ENCODE measurements at regions not wholly inside any gene's neighbourhood (a gene's known extent, or its start where the extent isn't known, plus 50 kb on each side); places are given as distances from the start of the nearest gene placed in this dataset.

DNA sequence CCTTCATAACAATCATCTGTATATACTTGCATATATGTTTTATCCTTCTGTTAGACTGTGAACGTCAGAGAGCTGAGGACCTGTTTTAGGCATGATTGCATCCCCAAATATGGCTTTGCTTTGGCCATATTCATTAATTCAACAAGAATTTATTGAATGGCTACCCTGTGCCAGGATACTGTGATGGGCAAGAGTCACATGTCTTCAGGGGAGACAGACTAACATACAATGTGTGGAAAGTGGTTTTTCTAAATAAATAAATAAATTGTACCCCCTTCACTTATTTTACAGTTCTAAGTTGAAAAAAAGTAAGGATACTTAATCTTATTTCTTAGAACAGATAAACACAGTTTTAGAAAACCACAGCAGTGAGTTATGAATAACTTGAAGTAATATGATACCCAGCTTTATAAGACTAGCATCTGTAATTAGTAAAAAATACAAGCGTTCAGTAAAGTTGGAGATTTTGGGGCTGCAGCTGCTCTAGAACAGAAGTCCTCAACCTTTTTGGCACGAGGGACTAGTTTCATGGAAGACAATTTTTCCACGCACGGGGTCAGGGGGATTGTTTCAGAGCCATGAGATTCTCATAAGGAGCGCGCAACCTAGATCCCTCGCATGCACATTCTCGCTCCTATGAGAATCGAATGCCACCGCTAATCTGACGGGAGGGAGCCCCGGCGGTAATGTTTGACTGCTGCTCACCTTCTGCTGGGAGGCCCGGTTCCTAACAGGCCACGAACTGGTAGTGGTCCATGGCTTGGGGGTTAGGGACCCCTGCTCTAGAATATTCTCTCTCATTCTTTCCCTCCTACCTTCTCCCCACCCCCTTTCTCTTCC is 89.4 kb upstream of the MTPN start:
- Histone ChIP-seq H3K4me1 (ENCODE audit: insufficient read depth, low read length, severe bottlenecking) (no peaks in the 10 kb centered on the region), H4K20me1 (ENCODE audit: insufficient read depth, low read length) (no peaks in the 10 kb centered on the region), H3K9ac (ENCODE audit: low read length) (no peak overlapping the region)

DNA sequence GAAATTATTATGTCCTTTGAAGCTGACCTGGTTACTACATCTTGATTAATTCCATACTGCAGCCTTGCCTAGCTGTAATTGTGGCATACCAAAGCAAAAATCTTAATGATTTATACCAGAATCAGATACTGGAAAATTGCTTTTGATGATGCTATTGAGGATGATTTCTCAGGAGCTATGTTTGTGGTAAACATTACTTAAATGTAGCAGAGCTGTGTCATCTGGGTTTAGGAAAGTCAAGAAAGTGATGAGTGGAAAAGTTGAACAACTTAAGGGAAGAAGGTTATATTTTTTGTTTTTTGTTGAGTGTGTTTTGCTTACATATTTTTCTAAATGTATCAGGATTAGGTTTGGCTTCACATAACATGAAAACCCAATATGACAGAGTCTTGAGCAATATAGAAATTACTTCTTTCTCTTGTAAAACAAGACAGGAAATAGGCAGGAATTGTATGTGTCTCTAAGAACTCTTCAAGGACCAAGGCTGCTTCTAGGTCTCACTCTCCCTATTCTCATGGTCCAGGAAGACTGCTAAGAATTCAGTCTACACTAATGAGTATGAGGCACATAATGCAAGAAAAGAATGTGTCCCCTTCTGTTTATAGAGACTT is 87.6 kb upstream of the MTPN start:
- no peaks in the 10 kb centered on the region for H4K20me1 ChIP-seq (ENCODE audit: insufficient read depth, low read length)
- no peaks in the 10 kb centered on the region for H3K9me3 ChIP-seq (ENCODE audit: low read length)
- H3K27ac ChIP-seq (ENCODE audit: low read depth, low read length, poor library complexity, severe bottlenecking), result no peak overlapping the region
- no peak overlapping the region for H2AFZ ChIP-seq (ENCODE audit: low read length)
- no peaks in the 10 kb centered on the region for H3K27me3 ChIP-seq (ENCODE audit: insufficient read depth, low read length)
- no peaks in the 10 kb centered on the region for H3F3A ChIP-seq (ENCODE audit: insufficient read depth, low read length)
- H3K4me3 ChIP-seq (ENCODE audit: low read depth, low read length, poor library complexity, severe bottlenecking), result no peak overlapping the region
- H3K36me3 ChIP-seq (ENCODE audit: insufficient read depth, low read length), result no peaks in the 10 kb centered on the region
- H3K4me1 ChIP-seq (ENCODE audit: insufficient read depth, low read length, severe bottlenecking), result no peaks in the 10 kb centered on the region
- no peak overlapping the region for H3K9ac ChIP-seq (ENCODE audit: low read length)
- no peaks in the 10 kb centered on the region for H3K79me2 ChIP-seq (ENCODE audit: insufficient read depth, low read length)
- H3K9me2 ChIP-seq (ENCODE audit: low read depth, low read length), result no peaks in the 10 kb centered on the region
- TF ChIP-seq, protein P1, sequence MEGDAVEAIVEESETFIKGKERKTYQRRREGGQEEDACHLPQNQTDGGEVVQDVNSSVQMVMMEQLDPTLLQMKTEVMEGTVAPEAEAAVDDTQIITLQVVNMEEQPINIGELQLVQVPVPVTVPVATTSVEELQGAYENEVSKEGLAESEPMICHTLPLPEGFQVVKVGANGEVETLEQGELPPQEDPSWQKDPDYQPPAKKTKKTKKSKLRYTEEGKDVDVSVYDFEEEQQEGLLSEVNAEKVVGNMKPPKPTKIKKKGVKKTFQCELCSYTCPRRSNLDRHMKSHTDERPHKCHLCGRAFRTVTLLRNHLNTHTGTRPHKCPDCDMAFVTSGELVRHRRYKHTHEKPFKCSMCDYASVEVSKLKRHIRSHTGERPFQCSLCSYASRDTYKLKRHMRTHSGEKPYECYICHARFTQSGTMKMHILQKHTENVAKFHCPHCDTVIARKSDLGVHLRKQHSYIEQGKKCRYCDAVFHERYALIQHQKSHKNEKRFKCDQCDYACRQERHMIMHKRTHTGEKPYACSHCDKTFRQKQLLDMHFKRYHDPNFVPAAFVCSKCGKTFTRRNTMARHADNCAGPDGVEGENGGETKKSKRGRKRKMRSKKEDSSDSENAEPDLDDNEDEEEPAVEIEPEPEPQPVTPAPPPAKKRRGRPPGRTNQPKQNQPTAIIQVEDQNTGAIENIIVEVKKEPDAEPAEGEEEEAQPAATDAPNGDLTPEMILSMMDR (IDR thresholded peaks at IDR 0.05; ENCODE audit: low read length), result no peak
- TF ChIP-seq EZH2 (IDR thresholded peaks at IDR 0.05; ENCODE audit: borderline replicate concordance, low read length), result no peak
- H3K4me2 ChIP-seq (ENCODE audit: low read length), result no peak overlapping the region

More for the DNA sequence above, 89.4 kb upstream of the MTPN start:
- Histone ChIP-seq H2AFZ (ENCODE audit: low read length) (no peak overlapping the region), H3K9me2 (ENCODE audit: low read depth, low read length) (no peaks in the 10 kb centered on the region), H3K4me3 (ENCODE audit: low read depth, low read length, poor library complexity, severe bottlenecking) (no peak overlapping the region), H3K9me3 (ENCODE audit: low read length) (no peaks in the 10 kb centered on the region), H3F3A (ENCODE audit: insufficient read depth, low read length) (no peaks in the 10 kb centered on the region), H3K36me3 (ENCODE audit: insufficient read depth, low read length) (no peaks in the 10 kb centered on the region), H3K27ac (ENCODE audit: low read depth, low read length, poor library complexity, severe bottlenecking) (no peak overlapping the region), H3K27me3 (ENCODE audit: insufficient read depth, low read length) (no peaks in the 10 kb centered on the region), H3K79me2 (ENCODE audit: insufficient read depth, low read length) (no peaks in the 10 kb centered on the region), H3K4me2 (ENCODE audit: low read length) (no peak overlapping the region)
- no peak for TF ChIP-seq EZH2 (IDR thresholded peaks at IDR 0.05; ENCODE audit: borderline replicate concordance, low read length)
- TF ChIP-seq, protein P1 (IDR thresholded peaks at IDR 0.05; ENCODE audit: low read length), result no peak

DNA sequence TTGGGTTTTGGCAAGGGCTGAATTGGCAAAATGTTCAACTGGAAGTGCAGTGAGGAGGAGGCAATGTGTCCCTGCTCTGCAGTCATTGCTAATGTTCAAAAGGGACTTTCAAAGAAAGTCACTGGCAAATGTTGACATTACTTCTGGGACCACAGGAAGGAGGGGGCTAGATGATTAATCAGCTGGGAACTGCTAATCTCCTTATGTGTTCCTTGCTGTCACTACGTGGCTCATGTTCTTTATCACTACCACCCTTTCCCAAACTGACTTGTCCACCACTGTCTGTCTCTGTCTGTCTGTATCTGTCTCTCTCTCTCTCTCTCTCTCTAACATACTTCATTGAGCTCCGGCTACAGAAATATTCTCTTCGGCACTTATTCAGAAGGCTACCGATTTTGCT is 86.9 kb upstream of the MTPN start:
- TF ChIP-seq, protein P1 (IDR thresholded peaks at IDR 0.05; ENCODE audit: low read length), result no peak
- no peak for TF ChIP-seq EZH2 (IDR thresholded peaks at IDR 0.05; ENCODE audit: borderline replicate concordance, low read length)
- Histone ChIP-seq H2AFZ (ENCODE audit: low read length) (no peak overlapping the region), H3F3A (ENCODE audit: insufficient read depth, low read length) (no peaks in the 10 kb centered on the region)

More for the DNA sequence above, 86.9 kb upstream of the MTPN start:
- Histone ChIP-seq H3K9me2 (ENCODE audit: low read depth, low read length) (no peaks in the 10 kb centered on the region), H3K4me1 (ENCODE audit: insufficient read depth, low read length, severe bottlenecking) (no peaks in the 10 kb centered on the region), H4K20me1 (ENCODE audit: insufficient read depth, low read length) (no peaks in the 10 kb centered on the region), H3K9ac (ENCODE audit: low read length) (no peak overlapping the region), H3K27ac (ENCODE audit: low read depth, low read length, poor library complexity, severe bottlenecking) (no peak overlapping the region), H3K9me3 (ENCODE audit: low read length) (no peaks in the 10 kb centered on the region), H3K36me3 (ENCODE audit: insufficient read depth, low read length) (no peaks in the 10 kb centered on the region), H3K27me3 (ENCODE audit: insufficient read depth, low read length) (no peaks in the 10 kb centered on the region), H3K79me2 (ENCODE audit: insufficient read depth, low read length) (no peaks in the 10 kb centered on the region), H3K4me3 (ENCODE audit: low read depth, low read length, poor library complexity, severe bottlenecking) (no peak overlapping the region), H3K4me2 (ENCODE audit: low read length) (no peak overlapping the region)

Data from OCI-LY1 (cell line).